ENCODE measurements at regions not wholly inside any gene's neighbourhood (a gene's known extent, or its start where the extent isn't known, plus 50 kb on each side); places are given as distances from the start of the nearest gene placed in this dataset.

DNA sequence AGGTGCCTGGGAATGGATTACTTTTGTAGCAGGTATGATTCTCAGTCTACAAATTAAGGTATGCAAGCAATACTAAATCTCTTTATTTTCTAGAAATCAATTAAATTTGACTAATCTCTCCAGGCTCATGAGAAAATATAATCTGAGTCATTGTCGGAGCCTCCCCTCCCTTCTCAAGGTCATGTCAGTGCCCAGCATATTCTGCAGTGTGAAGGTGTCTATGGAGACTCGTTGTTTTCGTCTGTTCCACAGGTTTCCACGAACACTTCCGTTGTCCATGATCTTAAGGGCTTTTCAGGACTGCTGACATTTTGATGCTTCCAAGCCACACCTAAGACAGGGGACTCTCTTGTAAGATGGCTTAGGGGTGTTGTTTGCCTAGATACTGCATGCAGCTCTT is 56.6 kb upstream of the SCOC start:
- DNase-seq, result no peak

- no peak for DNase-seq
Measured at GRCh38 chr4:140315970-140316369, 57.5 kb upstream of the SCOC start.

DNA sequence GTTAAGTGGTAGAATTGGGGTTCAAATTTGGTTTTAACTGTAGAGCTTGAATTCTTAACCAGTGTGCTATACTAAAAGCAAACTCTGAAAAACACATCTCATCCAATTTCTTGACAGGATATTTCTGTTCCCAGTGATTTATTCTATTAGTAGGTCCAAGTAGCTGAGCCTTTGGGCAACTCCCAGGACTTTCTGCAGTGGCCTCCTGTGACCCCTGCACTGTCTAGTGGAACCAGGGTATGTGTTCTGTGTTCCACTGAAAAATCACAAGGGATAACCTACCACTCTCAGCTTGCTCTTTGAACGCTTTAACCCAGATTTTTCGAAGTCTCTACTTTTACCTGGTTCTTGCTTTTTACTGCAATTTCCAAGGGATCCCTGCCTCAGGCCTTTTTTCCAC is 58.0 kb upstream of the SCOC start:
- no peak for DNase-seq

- DNase-seq, result no peak
Measured at GRCh38 chr4:140315019-140315418, 58.4 kb upstream of the SCOC start.

DNA sequence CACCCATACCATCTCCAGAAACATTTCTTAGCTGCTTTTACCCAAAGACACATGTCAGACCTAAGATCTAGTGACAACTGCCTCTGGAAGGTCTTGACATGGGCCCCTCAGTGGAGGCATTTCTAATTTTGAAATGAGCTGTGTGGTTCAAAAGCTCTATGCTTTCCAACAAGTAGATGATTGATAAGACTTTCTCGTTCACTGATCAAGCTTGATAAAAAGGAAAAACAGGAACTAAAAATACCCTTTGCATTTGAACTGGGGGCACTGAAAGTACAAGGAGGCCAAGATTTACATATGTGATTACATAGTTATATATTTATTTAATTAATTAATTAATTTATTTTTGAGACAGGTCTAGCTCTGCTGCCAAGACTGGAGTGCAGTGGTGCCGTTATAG is 61.3 kb upstream of the SCOC start:
- DNase-seq, result no peak

- DNase-seq, result no peak
Measured at GRCh38 chr4:140311257-140311835, 62.1 kb upstream of the SCOC start.

- no peak for DNase-seq
Measured at GRCh38 chr4:140309124-140309870, 64.1 kb upstream of the SCOC start.

GRCh38 chr4:140308366-140309123 is 64.9 kb upstream of the SCOC start:
- DNase-seq, result no peak

DNA sequence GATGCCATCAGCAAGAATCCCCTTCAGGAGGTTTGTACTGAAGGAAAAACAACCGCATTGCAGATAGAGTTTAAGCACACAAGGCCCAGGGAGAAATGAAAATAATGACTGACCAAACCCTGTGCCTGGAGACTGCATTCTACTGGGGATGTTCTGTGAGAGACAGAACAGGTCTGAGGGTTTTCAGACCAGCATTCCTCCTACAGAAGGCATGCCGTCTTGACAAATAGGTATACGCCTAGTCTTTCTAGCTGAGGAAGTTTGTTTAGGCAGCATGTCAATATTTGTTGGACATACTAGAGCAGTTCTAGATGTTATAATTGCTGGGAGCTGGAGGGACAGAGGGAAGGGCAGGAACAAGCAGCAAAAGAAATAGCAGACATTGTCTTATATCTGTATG is 68.4 kb upstream of the SCOC start:
- no peak for DNase-seq

DNA sequence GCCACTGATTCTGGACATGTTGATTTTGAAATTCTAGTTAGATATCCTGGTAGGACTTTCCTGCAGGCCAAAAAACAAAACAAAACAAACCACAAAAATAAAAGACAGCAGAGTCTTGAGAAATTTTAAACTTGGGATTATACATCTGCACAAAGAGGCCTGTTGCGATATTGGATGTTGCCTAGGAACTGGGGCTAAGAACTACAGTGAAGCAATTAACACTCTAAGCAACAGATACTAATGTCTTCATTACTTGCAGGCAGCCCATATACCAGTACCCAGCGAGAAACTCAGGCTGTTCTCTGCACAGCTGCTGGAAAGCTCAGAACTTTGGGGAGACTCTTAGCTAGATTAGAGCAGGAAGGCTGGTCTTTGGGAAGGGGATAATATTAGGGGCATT is 69.1 kb upstream of the SCOC start:
- DNase-seq, result no peak

DNA sequence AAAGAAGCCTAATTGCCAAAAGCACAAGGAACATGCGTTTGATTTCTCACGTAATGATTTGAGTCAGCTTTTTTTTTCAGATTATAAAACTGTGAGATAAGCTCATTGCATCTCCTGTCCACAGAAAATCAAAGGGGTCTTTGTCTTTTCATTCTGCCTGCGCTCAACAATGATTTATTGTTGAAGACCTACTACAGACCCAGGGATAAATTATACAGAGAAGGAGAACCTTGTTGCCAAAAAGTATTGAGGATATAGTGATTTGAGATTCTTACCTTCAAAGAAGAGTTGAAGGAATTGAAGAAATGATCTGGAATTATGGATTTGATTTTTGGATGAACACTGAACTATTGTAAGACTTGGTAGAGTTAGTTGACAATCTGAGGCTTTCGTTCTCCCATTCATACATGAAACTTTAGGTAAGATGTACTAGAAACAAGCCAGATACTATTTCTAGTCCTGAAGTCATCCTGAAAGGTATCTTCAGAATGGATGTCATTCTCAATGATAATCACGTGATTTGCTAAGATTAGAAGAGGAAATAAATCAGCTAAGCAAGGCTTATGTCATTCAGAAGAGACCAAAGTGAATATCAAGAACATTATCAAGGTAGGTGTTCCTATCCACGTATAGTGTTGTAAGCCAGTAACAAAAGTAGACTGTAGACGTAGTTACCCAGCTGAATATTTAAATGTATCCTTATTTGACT is 71.1 kb upstream of the SCOC start:
- DNase-seq, result no peak

GRCh38 chr4:140300271-140300970 is 73.0 kb upstream of the SCOC start:
- DNase-seq, result no peak

GRCh38 chr4:140298001-140298400 is 75.4 kb upstream of the SCOC start:
- no peak for DNase-seq

DNA sequence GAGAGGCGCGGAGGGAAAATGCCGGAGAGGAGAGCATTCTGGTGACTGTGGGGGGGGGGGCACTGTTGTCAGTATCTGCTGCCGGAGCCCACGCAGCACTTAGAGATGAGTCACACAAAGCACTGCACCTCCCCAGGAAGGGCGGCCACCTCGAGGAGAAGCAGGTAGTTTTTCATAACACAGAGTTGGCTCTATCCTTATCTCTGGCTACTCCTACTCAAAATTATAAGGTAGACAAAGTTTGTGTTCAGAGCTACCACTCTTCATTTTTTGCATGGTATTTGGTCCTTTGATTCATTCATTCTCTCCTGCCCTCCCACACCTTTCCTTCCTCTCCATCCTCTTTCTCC is 76.2 kb upstream of the SCOC start:
- no peak for DNase-seq

DNA sequence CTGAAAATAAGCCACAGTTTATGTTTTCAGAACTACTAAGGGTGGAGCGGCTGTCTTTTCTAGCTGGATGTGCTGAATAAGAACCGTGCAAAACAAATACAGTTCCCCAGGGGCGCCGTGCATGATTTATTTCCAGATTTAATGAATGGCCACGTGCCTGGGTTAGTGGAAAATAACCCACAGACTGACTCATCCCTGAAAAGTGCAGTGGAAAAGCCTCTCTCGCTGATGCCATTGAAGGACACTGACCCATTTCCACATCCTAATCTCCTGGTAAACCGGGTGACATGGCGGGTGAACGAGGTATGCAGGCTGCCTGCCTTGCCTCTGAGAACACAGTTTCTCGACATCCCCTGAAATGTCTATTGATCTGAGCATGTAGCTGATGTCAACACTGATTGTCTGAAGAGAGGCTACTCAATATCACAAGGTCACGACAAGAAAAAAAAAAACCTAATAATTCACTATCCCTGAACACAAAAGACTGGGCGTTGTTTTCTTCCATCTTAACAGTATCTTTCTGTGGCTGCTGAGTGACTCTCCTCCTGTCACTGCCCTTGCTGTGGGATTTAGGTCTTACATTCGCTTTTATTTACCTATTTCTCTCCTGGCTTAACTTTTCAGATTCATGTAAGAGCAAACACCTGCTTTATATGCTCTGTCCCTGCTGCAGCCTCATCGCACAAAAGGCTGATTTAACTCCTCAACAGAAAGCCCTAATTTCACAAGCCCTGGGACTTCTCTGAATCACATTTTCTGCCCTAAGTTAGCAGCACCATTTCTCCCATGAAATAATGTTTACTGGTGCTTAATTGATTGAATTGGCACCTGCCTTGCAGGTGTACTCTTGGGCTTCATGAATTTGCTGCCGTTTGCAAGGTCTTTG is 76.9 kb upstream of the SCOC start:
- no peak for DNase-seq

- DNase-seq, result no peak
Measured at GRCh38 chr4:140293979-140294378, 79.5 kb upstream of the SCOC start.

- no peak for DNase-seq
Measured at GRCh38 chr4:140291259-140291658, 82.2 kb upstream of the SCOC start.

GRCh38 chr4:140289486-140289885 is 84.0 kb upstream of the SCOC start:
- no peak for DNase-seq

DNA sequence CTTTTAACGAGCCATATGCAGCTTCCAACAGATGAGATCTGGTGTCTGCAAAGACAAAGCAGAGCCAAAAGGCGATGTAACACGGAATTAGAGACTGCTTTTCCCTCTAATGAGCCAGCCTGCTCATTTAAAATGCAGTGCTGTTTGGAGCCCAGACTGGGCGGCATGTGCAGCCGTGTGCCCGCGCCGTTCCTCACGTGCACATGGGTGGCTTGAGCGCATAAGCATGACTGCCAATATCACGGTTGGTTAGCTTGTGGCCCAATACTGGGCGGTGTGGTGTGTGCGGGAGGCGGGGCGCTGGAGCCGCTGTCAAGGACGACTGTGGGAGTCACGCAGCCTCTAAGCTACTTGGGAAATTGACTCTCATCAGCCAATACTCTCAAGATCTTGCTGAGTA is 87.0 kb upstream of the SCOC start:
- DNase-seq, result no peak

- no peak for DNase-seq
Measured at GRCh38 chr4:140284456-140284855, 89.0 kb upstream of the SCOC start.

DNA sequence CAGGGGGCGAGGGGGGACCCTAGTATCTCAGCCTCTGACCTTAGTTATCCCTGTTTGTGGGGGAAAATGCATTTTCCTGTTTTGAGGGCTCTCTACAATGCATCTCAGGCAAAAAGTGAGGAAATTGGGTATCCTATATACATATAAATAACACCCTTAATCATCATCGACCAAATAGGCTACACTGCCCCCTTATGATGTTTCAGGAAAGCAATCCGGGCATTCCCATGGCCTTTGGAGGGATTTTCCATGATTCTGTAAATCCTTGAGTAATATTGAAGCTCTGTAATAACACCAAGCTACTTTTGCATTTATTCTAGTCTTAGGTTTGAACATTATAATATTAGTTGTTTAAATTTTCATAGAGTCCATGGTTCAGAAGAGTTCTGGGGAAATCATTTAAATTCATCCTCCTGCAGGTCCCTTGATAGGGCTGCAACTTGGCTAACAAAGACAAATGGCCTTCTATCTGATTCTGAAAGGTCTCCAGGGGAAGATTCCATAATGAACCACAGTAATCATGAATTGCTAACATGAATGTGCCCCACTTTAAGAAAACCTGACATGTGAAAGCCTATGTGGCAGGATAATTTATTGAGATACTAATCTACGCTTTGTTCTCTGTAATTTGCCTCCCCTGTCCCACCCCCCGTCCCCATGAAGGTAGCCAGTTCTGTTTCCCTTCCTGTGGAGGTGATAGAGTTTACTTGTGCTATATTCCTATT is 91.5 kb upstream of the SCOC start:
- DNase-seq, result no peak

Measured in NCI-H524 treated with DMSO at 0.1 percent for 48 hours (cell line).